IMR-90 (cell line): ENCODE measurements at regions not wholly inside any gene's neighbourhood (a gene's known extent, or its start where the extent isn't known, plus 50 kb on each side); places are given as distances from the start of the nearest gene placed in this dataset.

Experiments
- ATAC-seq: fragments of 200-7000 bp; cut with Tn5 transposase; 2 replicates; pipeline ENCODE4 v1.9.1; 2020; ENCODE audit warnings: low read depth, mild to moderate bottlenecking, moderate library complexity
- BruUV-seq: library from RNA; stranded (reverse); fragments of 400-500 nt; replicated peaks from 2 replicates; lab custom pipeline; 2021; lab: Mats Ljungman, UMichigan
- CTCF ChIA-PET: fragments of 300-600 bp; formaldehyde crosslinking; extraction: SDS; loops from one replicate; lab custom pipeline; 2021; ENCODE audit warnings: antibody characterized with exemption; lab: Yijun Ruan, JAX
- POLR2A ChIA-PET: fragments of 300-600 bp; sonication (Branson Sonifier 250); formaldehyde crosslinking; loops from one replicate; lab custom pipeline; 2022; ENCODE audit warnings: antibody characterized with exemption; ENCODE audit not compliant: unreplicated experiment; lab: Charles Lee
- DNase-seq: peaks from one replicate; pipeline ENCODE4 v3.0.0; 2013
- H2AFZ ChIP-seq: replicated peaks from 2 replicates; pipeline ENCODE3; 2013; ENCODE audit warnings: low read length, mild to moderate bottlenecking; ENCODE audit not compliant: poor library complexity
- H2AK5ac ChIP-seq: 2 replicates; pipeline ENCODE4 v1.6.1; 2013; ENCODE audit warnings: low read depth, low read length, inconsistent platforms
- H2AK9ac ChIP-seq: replicated peaks from 2 replicates; pipeline ENCODE3; 2013; ENCODE audit warnings: mild to moderate bottlenecking, low read depth, low read length, moderate library complexity; ENCODE audit not compliant: poor library complexity
- H2BK120ac ChIP-seq: 2 replicates; pipeline ENCODE4 v1.6.1; 2013; ENCODE audit warnings: low read depth, low read length, inconsistent platforms
- H2BK15ac ChIP-seq: 3 replicates; pipeline ENCODE4 v1.6.1; 2013; ENCODE audit warnings: low read depth, low read length, inconsistent platforms
- H2BK20ac ChIP-seq: 2 replicates; pipeline ENCODE4 v1.6.1; 2013; ENCODE audit warnings: low read depth, mild to moderate bottlenecking, inconsistent platforms, low read length, moderate library complexity
- H2BK5ac ChIP-seq: 2 replicates; pipeline ENCODE4 v1.6.1; 2013; ENCODE audit warnings: mild to moderate bottlenecking, low read depth, low read length, inconsistent platforms; ENCODE audit not compliant: poor library complexity, severe bottlenecking
- H3K14ac ChIP-seq: replicated peaks from 2 replicates; pipeline ENCODE4 v1.6.1; 2013; ENCODE audit warnings: low read depth, low read length, inconsistent platforms
- H3K18ac ChIP-seq: 2 replicates; pipeline ENCODE4 v1.6.1; 2013; ENCODE audit warnings: low read depth, low read length, control low read depth
- H3K23ac ChIP-seq: 2 replicates; pipeline ENCODE4 v1.6.1; 2013; ENCODE audit warnings: low read depth, low read length, inconsistent platforms
- H3K27ac ChIP-seq: 2 replicates; pipeline ENCODE4 v1.5.1; 2013; ENCODE audit warnings: mild to moderate bottlenecking, control low read depth, low read length; ENCODE audit not compliant: insufficient read depth
- H3K27me3 ChIP-seq: 2 replicates; pipeline ENCODE4 v1.6.1; 2013; ENCODE audit warnings: low read length; ENCODE audit not compliant: control insufficient read depth, insufficient read depth
- H3K36me3 ChIP-seq: 2 replicates; pipeline ENCODE4 v1.6.1; 2013; ENCODE audit warnings: low read length, mixed read lengths; ENCODE audit not compliant: control insufficient read depth, insufficient read depth
- H3K4ac ChIP-seq: 2 replicates; pipeline ENCODE4 v1.6.1; 2013; ENCODE audit warnings: low read depth, low read length, inconsistent platforms
- H3K4me1 ChIP-seq: 2 replicates; pipeline ENCODE4 v1.6.1; 2013; ENCODE audit warnings: low read length, mixed read lengths; ENCODE audit not compliant: control insufficient read depth, insufficient read depth
- H3K4me2 ChIP-seq: 2 replicates; pipeline ENCODE4 v1.6.1; 2013; ENCODE audit warnings: low read depth, mild to moderate bottlenecking, control low read depth, low read length, moderate library complexity
- H3K4me3 ChIP-seq: 2 replicates; pipeline ENCODE4 v1.5.1; 2013; ENCODE audit warnings: low read depth, mild to moderate bottlenecking, control low read depth, low read length, moderate library complexity; ENCODE audit not compliant: insufficient read depth
- H3K56ac ChIP-seq: 2 replicates; pipeline ENCODE4 v1.6.1; 2013; ENCODE audit warnings: low read length, inconsistent platforms; ENCODE audit not compliant: insufficient read depth; ENCODE audit errors: extremely low read depth
- H3K79me1 ChIP-seq, 2 experiments: 2 replicates each; pipeline ENCODE4 v1.6.1; 2013; ENCODE audit warnings: low read length in 2 of 2, inconsistent platforms in 1 of 2, low read depth in 1 of 2
- H3K9ac ChIP-seq: 2 replicates; pipeline ENCODE4 v1.6.1; 2013; ENCODE audit warnings: low read depth, low read length, control low read depth
- H3K9me1 ChIP-seq: 2 replicates; pipeline ENCODE4 v1.6.1; 2013; ENCODE audit warnings: low read length, inconsistent platforms; ENCODE audit not compliant: insufficient read depth
- H3K9me3 ChIP-seq: 2 replicates; pipeline ENCODE4 v1.6.1; 2013; ENCODE audit warnings: low read length; ENCODE audit not compliant: control insufficient read depth, insufficient read depth
- H4K20me1 ChIP-seq: 2 replicates; pipeline ENCODE4 v1.6.1; 2013; ENCODE audit warnings: low read length, inconsistent platforms; ENCODE audit not compliant: insufficient read depth
- H4K5ac ChIP-seq: 2 replicates; pipeline ENCODE4 v1.6.1; 2013; ENCODE audit warnings: mild to moderate bottlenecking, low read depth, low read length, control low read depth
- H4K8ac ChIP-seq, 2 experiments: 2 replicates each; pipeline ENCODE4 v1.6.1; 2013; ENCODE audit warnings: low read depth in 2 of 2, low read length in 2 of 2, control low read depth in 1 of 2, inconsistent platforms in 1 of 2
- H4K91ac ChIP-seq: 2 replicates; pipeline ENCODE4 v1.6.1; 2013; ENCODE audit warnings: low read depth, low read length, inconsistent platforms; ENCODE audit not compliant: insufficient read depth
- BHLHE40 ChIP-seq: fragments of 150-350 bp; IDR thresholded peaks from 2 replicates; pipeline ENCODE4 v1.6.1; 2016; ENCODE audit warnings: mild to moderate bottlenecking, low read depth, low read length
- CHD1 ChIP-seq: IDR thresholded peaks from 2 replicates; pipeline ENCODE4 v1.6.1; 2012; ENCODE audit warnings: low read depth, low read length, improper control_type of control experiment
- FOS ChIP-seq: fragments of 150-350 bp; IDR thresholded peaks from 2 replicates; pipeline ENCODE4 v1.6.1; 2016; ENCODE audit warnings: low read depth, low read length
- MAFK ChIP-seq: IDR thresholded peaks from 2 replicates; pipeline ENCODE4 v1.6.1; 2012; ENCODE audit warnings: low read depth, low read length, improper control_type of control experiment
- POLR2A ChIP-seq: IDR thresholded peaks from 2 replicates; pipeline ENCODE4 v1.6.1; 2012; ENCODE audit warnings: mild to moderate bottlenecking, low read depth, low read length
- RCOR1 ChIP-seq: IDR thresholded peaks from 2 replicates; pipeline ENCODE4 v1.6.1; 2012; ENCODE audit warnings: mild to moderate bottlenecking, low read length, improper control_type of control experiment; ENCODE audit not compliant: insufficient replicate concordance
- SMC3 ChIP-seq: fragments of 150-350 bp; IDR thresholded peaks from 2 replicates; pipeline ENCODE4 v1.6.1; 2016; ENCODE audit warnings: low read depth, mild to moderate bottlenecking, antibody characterized with exemption, low read length, moderate library complexity
- WGBS, 2 experiments: methylation state at CpG; one replicate each; pipeline versions ENCODE4 v1.1.5 to v1.1.7; 2013; ENCODE audit warnings: missing lambda C conversion rate in 2 of 2; ENCODE audit not compliant: insufficient read length in 1 of 2; ENCODE audit errors: extremely low coverage in 2 of 2; 5-methylcytosine and 5-hydroxymethylcytosine counted together
- dilution Hi-C: fragments of 300-500 bp; cut with HindIII; formaldehyde crosslinking; loops from one replicate; pipeline ENCODE4 v1.14.3; 2018; ENCODE audit warnings: low sequenced_read_pairs; ENCODE audit not compliant: unreplicated experiment
- in situ Hi-C: fragments of 300-500 bp; cut with MboI; formaldehyde crosslinking; loops from 3 replicates; pipeline ENCODE4 v1.14.3; 2019; ENCODE audit warnings: low sequenced_read_pairs, inconsistent platforms, mixed read lengths
- intact Hi-C: fragments of 100-400 bp; cut with micrococcal nuclease; formaldehyde crosslinking; loops from 2 replicates; pipeline ENCODE4 v1.10.0; 2022
- TF ChIP-seq, protein P1 (sequence below): fragments of 150-350 bp; IDR thresholded peaks from 2 replicates; pipeline ENCODE4 v1.6.1; 2016; ENCODE audit warnings: low read depth, mild to moderate bottlenecking, low read length, moderate library complexity, borderline replicate concordance
- TF ChIP-seq, protein P2 (sequence below): conservative IDR thresholded peaks from 2 replicates; pipeline ENCODE4 v1.5.1; 2012; ENCODE audit warnings: mild to moderate bottlenecking, low read depth, low read length, improper control_type of control experiment
- TF ChIP-seq, protein P3 (sequence below): fragments of 150-350 bp; IDR thresholded peaks from 2 replicates; pipeline ENCODE4 v1.6.1; 2017; ENCODE audit warnings: mild to moderate bottlenecking, antibody characterized with exemption, low read length, low read depth

DNA sequence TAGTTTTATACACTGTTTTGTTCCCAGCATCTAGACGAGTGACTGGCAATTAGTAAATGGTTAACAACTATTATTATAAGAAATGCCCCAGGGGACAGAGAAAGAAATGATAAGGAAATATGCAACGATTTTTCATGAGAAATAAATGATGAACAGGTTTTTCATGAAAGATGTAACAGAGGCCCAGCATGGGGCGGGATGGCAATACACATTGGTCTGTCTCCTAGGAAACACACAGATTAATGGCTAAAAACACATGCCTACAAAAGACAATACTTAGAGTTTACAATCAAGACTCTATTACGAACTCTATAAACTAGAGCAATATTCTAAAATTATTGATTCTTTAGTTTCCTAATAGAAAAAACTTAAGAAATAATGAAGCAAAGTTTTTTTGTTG is 441.5 kb upstream of the CDH9 start:
- no peak overlapping the region for H3K56ac ChIP-seq
- no peaks in the 10 kb centered on the region for H3K4me1 ChIP-seq
- ChIA-PET POLR2A (no interaction called here), CTCF (no interaction called here)
- H3K23ac ChIP-seq = no peak overlapping the region
- no peak overlapping the region for H3K4me3 ChIP-seq
- no peak overlapping the region for H3K4me2 ChIP-seq
- H2AFZ ChIP-seq = no peak overlapping the region
- H4K20me1 ChIP-seq = no peaks in the 10 kb centered on the region
- H3K79me1 ChIP-seq = no peaks in the 10 kb centered on the region
- no peak overlapping the region for H2AK5ac ChIP-seq
- no peak overlapping the region for H3K9ac ChIP-seq
- ATAC-seq (no peak), DNase-seq (no peak)
- H4K5ac ChIP-seq = no peak overlapping the region
- no peak for TF ChIP-seq MAFK
- TF ChIP-seq POLR2A = no peak
- TF ChIP-seq SMC3 = no peak
- no peak for TF ChIP-seq BHLHE40
- TF ChIP-seq, protein P1, sequence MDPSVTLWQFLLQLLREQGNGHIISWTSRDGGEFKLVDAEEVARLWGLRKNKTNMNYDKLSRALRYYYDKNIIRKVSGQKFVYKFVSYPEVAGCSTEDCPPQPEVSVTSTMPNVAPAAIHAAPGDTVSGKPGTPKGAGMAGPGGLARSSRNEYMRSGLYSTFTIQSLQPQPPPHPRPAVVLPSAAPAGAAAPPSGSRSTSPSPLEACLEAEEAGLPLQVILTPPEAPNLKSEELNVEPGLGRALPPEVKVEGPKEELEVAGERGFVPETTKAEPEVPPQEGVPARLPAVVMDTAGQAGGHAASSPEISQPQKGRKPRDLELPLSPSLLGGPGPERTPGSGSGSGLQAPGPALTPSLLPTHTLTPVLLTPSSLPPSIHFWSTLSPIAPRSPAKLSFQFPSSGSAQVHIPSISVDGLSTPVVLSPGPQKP = no peak
- TF ChIP-seq, protein P2, sequence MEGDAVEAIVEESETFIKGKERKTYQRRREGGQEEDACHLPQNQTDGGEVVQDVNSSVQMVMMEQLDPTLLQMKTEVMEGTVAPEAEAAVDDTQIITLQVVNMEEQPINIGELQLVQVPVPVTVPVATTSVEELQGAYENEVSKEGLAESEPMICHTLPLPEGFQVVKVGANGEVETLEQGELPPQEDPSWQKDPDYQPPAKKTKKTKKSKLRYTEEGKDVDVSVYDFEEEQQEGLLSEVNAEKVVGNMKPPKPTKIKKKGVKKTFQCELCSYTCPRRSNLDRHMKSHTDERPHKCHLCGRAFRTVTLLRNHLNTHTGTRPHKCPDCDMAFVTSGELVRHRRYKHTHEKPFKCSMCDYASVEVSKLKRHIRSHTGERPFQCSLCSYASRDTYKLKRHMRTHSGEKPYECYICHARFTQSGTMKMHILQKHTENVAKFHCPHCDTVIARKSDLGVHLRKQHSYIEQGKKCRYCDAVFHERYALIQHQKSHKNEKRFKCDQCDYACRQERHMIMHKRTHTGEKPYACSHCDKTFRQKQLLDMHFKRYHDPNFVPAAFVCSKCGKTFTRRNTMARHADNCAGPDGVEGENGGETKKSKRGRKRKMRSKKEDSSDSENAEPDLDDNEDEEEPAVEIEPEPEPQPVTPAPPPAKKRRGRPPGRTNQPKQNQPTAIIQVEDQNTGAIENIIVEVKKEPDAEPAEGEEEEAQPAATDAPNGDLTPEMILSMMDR = no peak
- no peak for TF ChIP-seq FOS
- no peak for TF ChIP-seq CHD1
- no peak for TF ChIP-seq RCOR1
- TF ChIP-seq, protein P3, sequence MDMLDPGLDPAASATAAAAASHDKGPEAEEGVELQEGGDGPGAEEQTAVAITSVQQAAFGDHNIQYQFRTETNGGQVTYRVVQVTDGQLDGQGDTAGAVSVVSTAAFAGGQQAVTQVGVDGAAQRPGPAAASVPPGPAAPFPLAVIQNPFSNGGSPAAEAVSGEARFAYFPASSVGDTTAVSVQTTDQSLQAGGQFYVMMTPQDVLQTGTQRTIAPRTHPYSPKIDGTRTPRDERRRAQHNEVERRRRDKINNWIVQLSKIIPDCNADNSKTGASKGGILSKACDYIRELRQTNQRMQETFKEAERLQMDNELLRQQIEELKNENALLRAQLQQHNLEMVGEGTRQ = no peak
- no peak overlapping the region for H2BK20ac ChIP-seq
- no peak overlapping the region for H2BK15ac ChIP-seq
- WGBS, 2 experiments = no CpG with 5 or more reads among the region's 4 CpGs
- in situ Hi-C loops = no loop called here
- H3K9me1 ChIP-seq = no peaks in the 10 kb centered on the region
- no peaks in the 10 kb centered on the region for H3K27me3 ChIP-seq
- H3K4ac ChIP-seq = no peak overlapping the region
- dilution Hi-C loops = no loop called here
- no peak overlapping the region for H4K91ac ChIP-seq
- H3K27ac ChIP-seq = no peak overlapping the region
- no peak overlapping the region for H4K8ac ChIP-seq
- no peak overlapping the region for H2BK120ac ChIP-seq
- peaks cover 7% of the 10 kb centered on the region for H3K9me3 ChIP-seq
- no peak overlapping the region for H3K18ac ChIP-seq
- no peak overlapping the region for H3K14ac ChIP-seq
- intact Hi-C loops = loop anchor here (10.0 kb wide), 1 partner anchor 165 kb away; no protein-coding TSS in a partner anchor
- H3K36me3 ChIP-seq = no peaks in the 10 kb centered on the region
- no TSS peak for BruUV-seq
- no peak overlapping the region for H2BK5ac ChIP-seq
- H2AK9ac ChIP-seq = no peak overlapping the region
